ENCODE measurements at regions not wholly inside any gene's neighbourhood (a gene's known extent, or its start where the extent isn't known, plus 50 kb on each side); places are given as distances from the start of the nearest gene placed in this dataset.

DNA sequence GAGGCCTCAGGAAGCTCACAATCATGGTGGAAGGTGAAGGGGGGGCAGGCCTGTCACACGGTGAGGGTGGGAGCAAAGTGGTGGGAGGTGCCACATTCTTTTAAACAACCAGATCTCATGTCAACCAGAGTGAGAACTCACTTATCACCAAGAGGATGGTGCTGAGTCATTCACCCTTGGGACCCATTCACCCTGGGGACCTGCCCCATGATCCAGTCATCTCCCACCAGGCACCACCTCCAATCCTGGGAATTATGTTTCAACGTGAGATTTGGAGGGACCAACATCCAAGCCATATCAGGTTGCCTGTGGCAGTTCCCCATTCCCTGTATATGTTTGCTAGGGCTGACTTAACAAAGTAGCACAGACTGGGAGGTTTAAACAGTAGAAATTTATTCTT lies 318.4 kb upstream of the CLNK start:
- TF ChIP-seq WT1 (tag by site-specific recombination; IDR thresholded peaks at IDR 0.05) (no peak), ZFHX2 (tag by site-specific recombination; conservative IDR thresholded peaks at IDR 0.05) (no peak), ZNF510 (tag by site-specific recombination; IDR thresholded peaks at IDR 0.05; ENCODE audit: insufficient replicate concordance) (no peak), ZNF626 (tag by site-specific recombination; IDR thresholded peaks at IDR 0.05) (no peak), ZNF514 (tag by site-specific recombination; IDR thresholded peaks at IDR 0.05) (no peak)
- TF ChIP-seq, protein P1, sequence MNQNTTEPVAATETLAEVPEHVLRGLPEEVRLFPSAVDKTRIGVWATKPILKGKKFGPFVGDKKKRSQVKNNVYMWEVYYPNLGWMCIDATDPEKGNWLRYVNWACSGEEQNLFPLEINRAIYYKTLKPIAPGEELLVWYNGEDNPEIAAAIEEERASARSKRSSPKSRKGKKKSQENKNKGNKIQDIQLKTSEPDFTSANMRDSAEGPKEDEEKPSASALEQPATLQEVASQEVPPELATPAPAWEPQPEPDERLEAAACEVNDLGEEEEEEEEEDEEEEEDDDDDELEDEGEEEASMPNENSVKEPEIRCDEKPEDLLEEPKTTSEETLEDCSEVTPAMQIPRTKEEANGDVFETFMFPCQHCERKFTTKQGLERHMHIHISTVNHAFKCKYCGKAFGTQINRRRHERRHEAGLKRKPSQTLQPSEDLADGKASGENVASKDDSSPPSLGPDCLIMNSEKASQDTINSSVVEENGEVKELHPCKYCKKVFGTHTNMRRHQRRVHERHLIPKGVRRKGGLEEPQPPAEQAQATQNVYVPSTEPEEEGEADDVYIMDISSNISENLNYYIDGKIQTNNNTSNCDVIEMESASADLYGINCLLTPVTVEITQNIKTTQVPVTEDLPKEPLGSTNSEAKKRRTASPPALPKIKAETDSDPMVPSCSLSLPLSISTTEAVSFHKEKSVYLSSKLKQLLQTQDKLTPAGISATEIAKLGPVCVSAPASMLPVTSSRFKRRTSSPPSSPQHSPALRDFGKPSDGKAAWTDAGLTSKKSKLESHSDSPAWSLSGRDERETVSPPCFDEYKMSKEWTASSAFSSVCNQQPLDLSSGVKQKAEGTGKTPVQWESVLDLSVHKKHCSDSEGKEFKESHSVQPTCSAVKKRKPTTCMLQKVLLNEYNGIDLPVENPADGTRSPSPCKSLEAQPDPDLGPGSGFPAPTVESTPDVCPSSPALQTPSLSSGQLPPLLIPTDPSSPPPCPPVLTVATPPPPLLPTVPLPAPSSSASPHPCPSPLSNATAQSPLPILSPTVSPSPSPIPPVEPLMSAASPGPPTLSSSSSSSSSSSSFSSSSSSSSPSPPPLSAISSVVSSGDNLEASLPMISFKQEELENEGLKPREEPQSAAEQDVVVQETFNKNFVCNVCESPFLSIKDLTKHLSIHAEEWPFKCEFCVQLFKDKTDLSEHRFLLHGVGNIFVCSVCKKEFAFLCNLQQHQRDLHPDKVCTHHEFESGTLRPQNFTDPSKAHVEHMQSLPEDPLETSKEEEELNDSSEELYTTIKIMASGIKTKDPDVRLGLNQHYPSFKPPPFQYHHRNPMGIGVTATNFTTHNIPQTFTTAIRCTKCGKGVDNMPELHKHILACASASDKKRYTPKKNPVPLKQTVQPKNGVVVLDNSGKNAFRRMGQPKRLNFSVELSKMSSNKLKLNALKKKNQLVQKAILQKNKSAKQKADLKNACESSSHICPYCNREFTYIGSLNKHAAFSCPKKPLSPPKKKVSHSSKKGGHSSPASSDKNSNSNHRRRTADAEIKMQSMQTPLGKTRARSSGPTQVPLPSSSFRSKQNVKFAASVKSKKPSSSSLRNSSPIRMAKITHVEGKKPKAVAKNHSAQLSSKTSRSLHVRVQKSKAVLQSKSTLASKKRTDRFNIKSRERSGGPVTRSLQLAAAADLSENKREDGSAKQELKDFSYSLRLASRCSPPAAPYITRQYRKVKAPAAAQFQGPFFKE (tag by site-specific recombination; IDR thresholded peaks at IDR 0.05; ENCODE audit: borderline replicate concordance): no peak
- TF ChIP-seq, protein P2, sequence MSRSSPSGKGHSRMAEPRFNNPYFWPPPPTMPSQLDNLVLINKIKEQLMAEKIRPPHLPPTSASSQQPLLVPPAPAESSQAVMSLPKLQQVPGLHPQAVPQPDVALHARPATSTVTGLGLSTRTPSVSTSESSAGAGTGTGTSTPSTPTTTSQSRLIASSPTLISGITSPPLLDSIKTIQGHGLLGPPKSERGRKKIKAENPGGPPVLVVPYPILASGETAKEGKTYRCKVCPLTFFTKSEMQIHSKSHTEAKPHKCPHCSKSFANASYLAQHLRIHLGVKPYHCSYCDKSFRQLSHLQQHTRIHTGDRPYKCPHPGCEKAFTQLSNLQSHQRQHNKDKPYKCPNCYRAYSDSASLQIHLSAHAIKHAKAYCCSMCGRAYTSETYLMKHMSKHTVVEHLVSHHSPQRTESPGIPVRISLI (tag by site-specific recombination; IDR thresholded peaks at IDR 0.05): no peak
- CTCF ChIA-PET: no interaction called here
- POLR2A ChIA-PET: no interaction called here
- no peak overlapping the region for H3K27ac ChIP-seq (ENCODE audit: extremely low read depth, low read depth, low read length)
- no peaks in the 10 kb centered on the region for H3K9me3 ChIP-seq (ENCODE audit: control insufficient read depth, insufficient read depth, low read depth, low read length)
- no peaks in the 10 kb centered on the region for H3K4me1 ChIP-seq (ENCODE audit: control insufficient read depth, insufficient read depth, low read length)
- no peaks in the 10 kb centered on the region for H3K36me3 ChIP-seq (ENCODE audit: control insufficient read depth in 2 of 2, insufficient read depth in 1 of 2, low read length in 2 of 2)
- H3K4me3 ChIP-seq (ENCODE audit: low read depth, low read length): no peak overlapping the region

DNA sequence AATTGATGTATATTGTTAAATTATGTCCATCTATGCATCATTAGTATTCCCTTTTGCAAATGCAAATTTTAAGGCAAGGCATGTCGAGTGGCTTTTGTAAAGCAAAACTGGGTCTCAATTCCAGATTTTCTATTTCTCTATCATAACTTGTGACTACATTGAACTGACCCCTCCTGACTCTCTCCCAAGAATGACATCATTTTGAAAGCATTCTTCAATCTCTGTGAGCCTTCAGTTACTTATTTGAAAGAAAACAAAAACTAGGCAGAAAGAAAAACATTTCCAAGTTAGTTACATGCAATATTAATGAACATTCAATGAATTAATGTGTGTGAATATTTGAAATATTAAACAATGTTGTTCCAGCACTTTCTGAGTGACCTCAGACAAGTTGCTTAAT lies 314.3 kb upstream of the CLNK start:
- CTCF ChIA-PET: no interaction called here

DNA sequence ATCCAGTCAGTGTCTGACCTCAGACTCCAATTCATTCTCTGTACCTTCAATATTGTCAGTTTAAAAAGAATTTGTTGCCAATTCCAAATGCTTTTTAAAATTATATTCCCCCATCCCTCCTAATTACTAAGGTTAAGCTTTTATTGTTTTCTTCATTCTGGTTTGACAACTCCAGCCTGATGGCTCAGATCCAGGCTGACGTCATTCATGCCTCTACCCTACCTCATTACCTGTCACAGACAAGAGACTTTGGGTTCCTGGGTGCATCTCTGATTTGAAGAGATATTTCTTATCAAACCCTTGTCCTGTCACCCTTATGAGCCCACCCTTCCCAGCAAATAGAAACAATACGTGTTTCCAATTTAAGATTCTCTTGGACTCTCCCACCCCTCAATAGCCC lies 300.2 kb upstream of the CLNK start:
- no peaks in the 10 kb centered on the region for H3K9me3 ChIP-seq (ENCODE audit: control insufficient read depth, insufficient read depth, low read depth, low read length)
- POLR2A ChIA-PET: no interaction called here
- CTCF ChIA-PET: no interaction called here
- no peak overlapping the region for H3K4me3 ChIP-seq (ENCODE audit: low read depth, low read length)
- H3K36me3 ChIP-seq (ENCODE audit: control insufficient read depth in 2 of 2, insufficient read depth in 1 of 2, low read length in 2 of 2): no peaks in the 10 kb centered on the region
- H3K4me1 ChIP-seq (ENCODE audit: control insufficient read depth, insufficient read depth, low read length): no peaks in the 10 kb centered on the region
- H3K27ac ChIP-seq (ENCODE audit: extremely low read depth, low read depth, low read length): no peak overlapping the region
- no peak for TF ChIP-seq GLIS1 (tag by site-specific recombination; IDR thresholded peaks at IDR 0.05)

More for the DNA sequence above, 314.3 kb upstream of the CLNK start:
- Histone ChIP-seq H3K27ac (ENCODE audit: extremely low read depth, low read depth, low read length) (no peak overlapping the region), H3K4me1 (ENCODE audit: control insufficient read depth, insufficient read depth, low read length) (no peaks in the 10 kb centered on the region), H3K9me3 (ENCODE audit: control insufficient read depth, insufficient read depth, low read depth, low read length) (no peaks in the 10 kb centered on the region), H3K4me3 (ENCODE audit: low read depth, low read length) (no peak overlapping the region), H3K36me3 (ENCODE audit: control insufficient read depth in 2 of 2, insufficient read depth in 1 of 2, low read length in 2 of 2) (no peaks in the 10 kb centered on the region)
- TF ChIP-seq, protein P3, sequence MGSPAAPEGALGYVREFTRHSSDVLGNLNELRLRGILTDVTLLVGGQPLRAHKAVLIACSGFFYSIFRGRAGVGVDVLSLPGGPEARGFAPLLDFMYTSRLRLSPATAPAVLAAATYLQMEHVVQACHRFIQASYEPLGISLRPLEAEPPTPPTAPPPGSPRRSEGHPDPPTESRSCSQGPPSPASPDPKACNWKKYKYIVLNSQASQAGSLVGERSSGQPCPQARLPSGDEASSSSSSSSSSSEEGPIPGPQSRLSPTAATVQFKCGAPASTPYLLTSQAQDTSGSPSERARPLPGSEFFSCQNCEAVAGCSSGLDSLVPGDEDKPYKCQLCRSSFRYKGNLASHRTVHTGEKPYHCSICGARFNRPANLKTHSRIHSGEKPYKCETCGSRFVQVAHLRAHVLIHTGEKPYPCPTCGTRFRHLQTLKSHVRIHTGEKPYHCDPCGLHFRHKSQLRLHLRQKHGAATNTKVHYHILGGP (tag by site-specific recombination; IDR thresholded peaks at IDR 0.05): no peak
- TF ChIP-seq ZNF707 (tag by site-specific recombination; IDR thresholded peaks at IDR 0.05) (no peak), ZNF155 (tag by site-specific recombination; IDR thresholded peaks at IDR 0.05) (no peak)
- POLR2A ChIA-PET: no interaction called here
